Epithelial cell of esophagus (primary cell): ENCODE measurements at regions not wholly inside any gene's neighbourhood (a gene's known extent, or its start where the extent isn't known, plus 50 kb on each side); places are given as distances from the start of the nearest gene placed in this dataset.

Experiments
- DNase-seq: peaks from one replicate; pipeline ENCODE4 v3.0.0; 2010; ENCODE audit warnings: low read depth
- H3K4me3 ChIP-seq: 2 replicates; pipeline ENCODE4 v1.5.1; 2011; ENCODE audit warnings: mild to moderate bottlenecking, low read length, control low read depth
- TF ChIP-seq, protein P1 (sequence below): IDR thresholded peaks from 2 replicates; pipeline ENCODE4 v1.5.1; 2011; ENCODE audit warnings: low read depth, mild to moderate bottlenecking, low read length, control low read depth, inconsistent platforms; ENCODE audit not compliant: insufficient read depth; ENCODE audit errors: missing control alignments

DNA sequence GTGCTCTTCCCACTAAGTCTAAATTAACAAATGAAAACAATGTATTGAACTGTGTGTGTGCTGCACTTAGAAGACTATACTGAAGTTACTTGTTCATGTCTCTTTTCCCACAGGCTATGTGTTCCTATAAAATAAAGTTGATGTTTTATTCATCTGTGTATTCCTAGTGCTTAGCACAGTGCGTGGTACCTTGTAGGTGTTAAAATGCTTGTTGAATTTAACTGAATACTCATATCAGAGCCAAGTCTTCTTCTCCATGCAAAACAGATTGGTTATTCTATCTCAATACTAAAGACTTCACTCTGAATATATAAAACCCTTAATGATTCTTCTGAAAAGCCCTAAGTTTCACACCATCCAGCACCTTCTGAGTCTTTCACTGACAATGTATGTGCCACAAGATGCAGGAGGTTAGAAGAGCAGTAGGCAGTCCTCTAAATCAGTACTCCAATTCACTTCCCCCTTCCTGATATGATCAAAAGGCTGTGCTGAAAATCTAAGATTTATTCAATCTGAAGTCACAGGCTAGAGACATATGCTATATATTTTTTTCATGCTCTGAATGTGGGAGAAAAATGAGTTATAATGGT, 231.7 kb upstream of the CCDC150 start:
- TF ChIP-seq, protein P1, sequence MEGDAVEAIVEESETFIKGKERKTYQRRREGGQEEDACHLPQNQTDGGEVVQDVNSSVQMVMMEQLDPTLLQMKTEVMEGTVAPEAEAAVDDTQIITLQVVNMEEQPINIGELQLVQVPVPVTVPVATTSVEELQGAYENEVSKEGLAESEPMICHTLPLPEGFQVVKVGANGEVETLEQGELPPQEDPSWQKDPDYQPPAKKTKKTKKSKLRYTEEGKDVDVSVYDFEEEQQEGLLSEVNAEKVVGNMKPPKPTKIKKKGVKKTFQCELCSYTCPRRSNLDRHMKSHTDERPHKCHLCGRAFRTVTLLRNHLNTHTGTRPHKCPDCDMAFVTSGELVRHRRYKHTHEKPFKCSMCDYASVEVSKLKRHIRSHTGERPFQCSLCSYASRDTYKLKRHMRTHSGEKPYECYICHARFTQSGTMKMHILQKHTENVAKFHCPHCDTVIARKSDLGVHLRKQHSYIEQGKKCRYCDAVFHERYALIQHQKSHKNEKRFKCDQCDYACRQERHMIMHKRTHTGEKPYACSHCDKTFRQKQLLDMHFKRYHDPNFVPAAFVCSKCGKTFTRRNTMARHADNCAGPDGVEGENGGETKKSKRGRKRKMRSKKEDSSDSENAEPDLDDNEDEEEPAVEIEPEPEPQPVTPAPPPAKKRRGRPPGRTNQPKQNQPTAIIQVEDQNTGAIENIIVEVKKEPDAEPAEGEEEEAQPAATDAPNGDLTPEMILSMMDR = no peak
- H3K4me3 ChIP-seq = no peak overlapping the region
- no peak for DNase-seq

DNA sequence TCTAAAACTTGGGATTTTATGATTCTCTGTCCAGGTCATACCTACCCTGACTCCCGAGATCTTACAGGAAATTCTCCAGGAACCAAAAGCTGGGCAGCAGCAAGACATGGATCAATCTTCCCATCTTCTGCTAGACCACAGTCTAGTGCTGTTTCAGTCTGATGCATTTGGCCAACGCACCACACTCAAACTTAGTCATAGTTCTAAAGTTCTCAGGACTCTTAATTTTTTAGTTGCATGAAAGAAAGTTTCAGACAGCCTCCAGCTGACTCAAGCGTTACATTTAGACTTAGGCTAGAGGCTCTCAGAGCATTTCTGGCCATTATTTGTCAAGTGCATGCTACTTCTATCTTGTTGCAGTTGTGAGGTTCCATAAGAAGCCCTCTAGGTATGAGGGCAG, 230.1 kb upstream of the CCDC150 start:
- H3K4me3 ChIP-seq = no peak overlapping the region
- no peak for DNase-seq
- TF ChIP-seq, protein P1 = no peak

DNA sequence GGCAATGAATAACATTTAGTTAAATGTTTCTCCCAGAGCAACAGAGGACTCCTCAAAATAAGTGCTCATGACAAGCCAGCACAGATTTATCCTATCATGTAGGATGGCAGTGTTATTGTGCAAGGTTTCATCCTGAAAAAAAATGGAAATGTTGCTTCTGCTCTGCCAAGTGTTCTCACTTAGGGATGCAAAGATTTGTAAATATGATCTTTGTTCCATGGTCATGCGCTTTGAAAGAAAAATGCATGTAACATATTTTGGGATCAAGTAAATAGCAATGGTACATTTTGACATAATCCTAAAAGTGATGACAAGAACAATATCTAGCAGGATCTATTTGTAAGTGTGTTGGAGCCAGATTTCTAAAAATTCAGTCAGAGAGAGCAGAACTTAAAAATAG, 229.5 kb upstream of the CCDC150 start:
- H3K4me3 ChIP-seq = no peak overlapping the region
- TF ChIP-seq, protein P1 = no peak
- DNase-seq = no peak

DNA sequence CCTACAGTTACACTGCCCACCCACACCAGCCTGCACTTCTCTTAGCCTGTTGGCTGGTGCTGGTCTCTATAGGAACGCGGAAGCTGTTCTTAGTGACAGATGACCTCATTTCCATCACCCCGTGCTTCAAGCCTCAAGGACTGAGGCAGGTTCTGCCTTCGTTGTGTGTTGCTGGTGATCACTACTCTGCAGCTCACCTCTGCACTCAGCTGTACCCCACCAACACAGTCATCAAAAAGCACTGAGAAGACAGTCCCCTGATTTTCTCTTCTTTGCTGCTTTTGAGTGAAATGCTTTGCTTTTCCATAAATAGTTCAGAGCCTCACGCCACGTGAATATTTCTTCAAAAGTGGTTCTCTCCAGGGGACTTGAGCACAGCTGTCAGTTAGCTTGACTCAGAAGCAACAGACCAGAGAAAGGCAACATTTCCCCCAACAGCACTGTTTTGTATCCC, 225.7 kb upstream of the CCDC150 start:
- no peak overlapping the region for H3K4me3 ChIP-seq
- peak; percentile 9 for DNase-seq
- TF ChIP-seq, protein P1 = no peak

DNA sequence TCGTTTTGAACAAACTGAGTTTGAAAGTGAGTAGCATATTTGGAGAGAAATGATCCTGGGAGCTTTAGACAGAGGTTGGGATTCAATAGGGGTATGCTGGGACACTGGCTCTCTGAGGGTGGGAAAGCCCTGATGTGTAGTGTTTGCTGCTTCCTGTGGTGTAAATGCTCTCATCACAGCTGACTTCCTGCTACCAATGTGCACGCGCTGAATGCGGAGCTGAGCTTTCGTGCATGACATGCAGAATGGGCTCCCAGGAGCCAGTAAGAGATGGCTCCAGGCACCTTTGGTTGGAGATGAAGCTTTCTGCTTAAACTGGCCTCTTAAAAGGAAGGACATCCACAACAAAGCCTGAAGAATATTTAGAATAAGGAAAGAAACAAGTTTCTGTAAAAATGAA, 224.1 kb upstream of the CCDC150 start:
- no peak for DNase-seq
- TF ChIP-seq, protein P1 = no peak
- no peak overlapping the region for H3K4me3 ChIP-seq

DNA sequence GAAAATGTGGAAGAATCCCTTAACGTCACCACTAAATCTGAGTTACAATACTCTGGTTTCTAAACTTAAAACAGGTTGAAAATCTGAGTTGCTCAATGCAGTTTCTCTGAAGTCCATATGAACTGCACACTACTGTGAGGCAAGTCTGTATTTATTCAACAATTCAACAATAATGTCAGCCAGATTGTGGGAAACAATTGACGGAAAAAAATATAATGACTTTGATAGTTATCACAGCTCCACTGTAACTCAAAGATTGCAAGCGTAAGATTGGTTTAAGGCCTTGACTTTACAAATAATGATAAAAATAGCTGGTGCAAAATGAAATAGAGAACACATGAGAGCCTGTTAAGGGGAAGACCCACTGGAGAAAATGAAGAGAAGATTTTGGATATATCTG, 219.4 kb upstream of the CCDC150 start:
- DNase-seq = no peak
- H3K4me3 ChIP-seq = no peak overlapping the region
- TF ChIP-seq, protein P1 = no peak

DNA sequence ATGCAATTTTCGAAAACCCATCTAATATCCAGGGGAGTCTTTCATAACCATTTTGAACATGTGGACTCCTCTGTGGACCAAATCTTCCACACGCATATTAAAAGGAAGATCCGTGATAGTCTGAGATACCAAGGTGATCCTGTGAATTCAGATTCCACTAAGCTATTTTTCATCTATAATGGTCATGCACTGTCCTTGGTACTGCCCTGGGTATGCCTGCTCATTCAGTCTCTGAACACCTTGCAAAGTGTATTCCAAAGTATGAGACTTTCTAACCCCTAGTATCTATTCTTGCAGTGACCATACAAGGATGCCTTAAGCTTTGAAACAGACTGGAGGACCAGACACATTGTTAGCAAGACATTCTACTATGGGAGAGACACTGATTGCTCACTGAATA, 217.6 kb upstream of the CCDC150 start:
- TF ChIP-seq, protein P1 = no peak
- H3K4me3 ChIP-seq = no peak overlapping the region
- DNase-seq = no peak
